MM.1S (cell line): ENCODE measurements at regions not wholly inside any gene's neighbourhood (a gene's known extent, or its start where the extent isn't known, plus 50 kb on each side); places are given as distances from the start of the nearest gene placed in this dataset.

Experiments
- DNase-seq: peaks from one replicate; pipeline ENCODE4 v3.0.0-alpha.2; 2015
- H2AFZ ChIP-seq: fragments of 300-600 bp; sonication (generic); 2 replicates; pipeline ENCODE4 v1.6.0; 2016; ENCODE audit warnings: antibody characterized with exemption, low read length
- H3F3A ChIP-seq: fragments of 300-600 bp; sonication (generic); 2 replicates; pipeline ENCODE4 v1.6.1; 2016; ENCODE audit warnings: mild to moderate bottlenecking, antibody characterized with exemption, low read length, moderate library complexity, mixed read lengths; ENCODE audit not compliant: insufficient read depth
- H3K27ac ChIP-seq: fragments of 300-600 bp; sonication (generic); 2 replicates; pipeline ENCODE4 v1.5.1; 2016; ENCODE audit warnings: mild to moderate bottlenecking, low read length
- H3K27me3 ChIP-seq: fragments of 300-600 bp; sonication (generic); replicated peaks from 2 replicates; pipeline ENCODE4 v1.6.0; 2016; ENCODE audit warnings: low read length; ENCODE audit not compliant: insufficient read depth
- H3K36me3 ChIP-seq: fragments of 300-600 bp; sonication (generic); replicated peaks from 2 replicates; pipeline ENCODE4 v1.6.1; 2016; ENCODE audit warnings: mild to moderate bottlenecking, low read length, mixed read lengths; ENCODE audit not compliant: insufficient read depth
- H3K4me1 ChIP-seq: fragments of 300-600 bp; sonication (generic); 2 replicates; pipeline ENCODE4 v1.6.1; 2016; ENCODE audit warnings: low read length, mixed read lengths
- H3K4me2 ChIP-seq: fragments of 300-600 bp; sonication (generic); 2 replicates; pipeline ENCODE4 v1.6.0; 2016; ENCODE audit warnings: low read depth, low read length
- H3K4me3 ChIP-seq: fragments of 300-600 bp; sonication (generic); 2 replicates; pipeline ENCODE4 v1.5.1; 2016; ENCODE audit warnings: low read length, mixed read lengths
- H3K79me2 ChIP-seq: fragments of 300-600 bp; sonication (generic); 2 replicates; pipeline ENCODE4 v1.6.1; 2016; ENCODE audit warnings: mixed run types, low read length, mixed read lengths
- H3K9ac ChIP-seq: fragments of 300-600 bp; sonication (generic); 2 replicates; pipeline ENCODE4 v1.6.1; 2016; ENCODE audit warnings: low read length, mixed read lengths
- H3K9me2 ChIP-seq: fragments of 300-600 bp; sonication (generic); replicated peaks from 2 replicates; pipeline ENCODE4 v1.6.1; 2016; ENCODE audit warnings: mild to moderate bottlenecking, low read length, mixed read lengths; ENCODE audit not compliant: insufficient read depth
- H3K9me3 ChIP-seq: fragments of 300-600 bp; sonication (generic); replicated peaks from 2 replicates; pipeline ENCODE4 v1.6.1; 2016; ENCODE audit warnings: mild to moderate bottlenecking, low read length, mixed read lengths; ENCODE audit not compliant: insufficient read depth
- H4K20me1 ChIP-seq: fragments of 300-600 bp; sonication (generic); 2 replicates; pipeline ENCODE4 v1.6.1; 2016; ENCODE audit warnings: mild to moderate bottlenecking, low read length, moderate library complexity, mixed read lengths; ENCODE audit not compliant: insufficient read depth
- EZH2 ChIP-seq: fragments of 300-600 bp; sonication (generic); optimal IDR thresholded peaks from 2 replicates; pipeline ENCODE3; 2017; ENCODE audit warnings: low read depth, mild to moderate bottlenecking, antibody characterized with exemption, low read length, mixed read lengths
- EZH2phosphoT487 ChIP-seq: fragments of 300-600 bp; sonication (generic); IDR thresholded peaks from 2 replicates; pipeline ENCODE4 v1.6.1; 2018; ENCODE audit warnings: antibody characterized with exemption, low read length
- TF ChIP-seq, protein P1 (sequence below): fragments of 300-600 bp; sonication (generic); IDR thresholded peaks from 2 replicates; pipeline ENCODE4 v1.5.1; 2016; ENCODE audit warnings: antibody characterized with exemption, low read length, mixed read lengths

DNA sequence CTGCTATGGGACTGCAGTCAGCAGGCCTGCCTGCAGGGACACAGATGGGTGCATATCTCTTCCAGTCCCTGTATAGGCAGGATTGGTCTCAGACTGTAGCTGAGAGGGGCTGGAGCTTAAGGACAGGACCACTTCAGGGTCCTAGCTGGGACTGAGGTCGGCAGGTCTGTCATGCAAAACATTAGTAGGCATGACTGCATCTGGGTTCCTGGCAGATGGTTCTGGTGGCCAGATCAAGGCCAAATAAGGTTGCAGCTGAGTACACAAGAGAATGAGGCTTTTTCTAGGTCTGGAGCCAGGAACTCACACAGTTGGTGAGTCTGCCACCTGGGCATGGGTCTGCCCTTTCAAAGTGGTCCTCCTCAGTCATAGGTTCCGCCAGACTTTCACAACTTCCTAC is 155.8 kb downstream of the TPH2 start:
- H3K27ac ChIP-seq: no peak overlapping the region
- no peak overlapping the region for H2AFZ ChIP-seq
- no peaks in the 10 kb centered on the region for H3K27me3 ChIP-seq
- H3K9ac ChIP-seq: no peak overlapping the region
- no peaks in the 10 kb centered on the region for H3F3A ChIP-seq
- H3K79me2 ChIP-seq: no peaks in the 10 kb centered on the region
- no peak overlapping the region for H3K4me3 ChIP-seq
- no peaks in the 10 kb centered on the region for H3K9me3 ChIP-seq
- H3K36me3 ChIP-seq: no peaks in the 10 kb centered on the region
- TF ChIP-seq EZH2: no peak
- no peak for TF ChIP-seq EZH2phosphoT487
- TF ChIP-seq, protein P1, sequence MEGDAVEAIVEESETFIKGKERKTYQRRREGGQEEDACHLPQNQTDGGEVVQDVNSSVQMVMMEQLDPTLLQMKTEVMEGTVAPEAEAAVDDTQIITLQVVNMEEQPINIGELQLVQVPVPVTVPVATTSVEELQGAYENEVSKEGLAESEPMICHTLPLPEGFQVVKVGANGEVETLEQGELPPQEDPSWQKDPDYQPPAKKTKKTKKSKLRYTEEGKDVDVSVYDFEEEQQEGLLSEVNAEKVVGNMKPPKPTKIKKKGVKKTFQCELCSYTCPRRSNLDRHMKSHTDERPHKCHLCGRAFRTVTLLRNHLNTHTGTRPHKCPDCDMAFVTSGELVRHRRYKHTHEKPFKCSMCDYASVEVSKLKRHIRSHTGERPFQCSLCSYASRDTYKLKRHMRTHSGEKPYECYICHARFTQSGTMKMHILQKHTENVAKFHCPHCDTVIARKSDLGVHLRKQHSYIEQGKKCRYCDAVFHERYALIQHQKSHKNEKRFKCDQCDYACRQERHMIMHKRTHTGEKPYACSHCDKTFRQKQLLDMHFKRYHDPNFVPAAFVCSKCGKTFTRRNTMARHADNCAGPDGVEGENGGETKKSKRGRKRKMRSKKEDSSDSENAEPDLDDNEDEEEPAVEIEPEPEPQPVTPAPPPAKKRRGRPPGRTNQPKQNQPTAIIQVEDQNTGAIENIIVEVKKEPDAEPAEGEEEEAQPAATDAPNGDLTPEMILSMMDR: no peak
- no peak overlapping the region for H3K4me2 ChIP-seq
- H4K20me1 ChIP-seq: no peaks in the 10 kb centered on the region
- no peak for DNase-seq
- no peaks in the 10 kb centered on the region for H3K4me1 ChIP-seq
- no peaks in the 10 kb centered on the region for H3K9me2 ChIP-seq

DNA sequence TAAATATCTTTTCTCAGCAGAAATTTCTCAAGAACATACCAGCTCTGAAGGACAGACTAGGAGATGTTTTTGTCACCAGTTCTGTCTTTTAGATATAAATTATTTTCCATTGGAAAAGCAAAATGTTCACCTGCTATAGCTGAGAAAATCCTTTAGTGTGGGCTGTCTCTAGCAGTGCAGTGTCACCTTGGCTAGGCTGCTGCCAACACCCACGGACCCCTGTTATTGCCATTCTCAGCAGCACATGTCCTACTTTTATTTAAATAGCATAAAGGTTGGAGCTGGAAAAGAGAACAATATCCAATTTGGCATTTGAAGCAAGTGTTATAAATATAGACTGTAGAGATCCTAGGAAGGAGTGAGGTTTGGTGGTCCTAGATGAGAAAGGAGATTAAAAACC is 156.4 kb downstream of the TPH2 start:
- H3K27me3 ChIP-seq: no peaks in the 10 kb centered on the region

DNA sequence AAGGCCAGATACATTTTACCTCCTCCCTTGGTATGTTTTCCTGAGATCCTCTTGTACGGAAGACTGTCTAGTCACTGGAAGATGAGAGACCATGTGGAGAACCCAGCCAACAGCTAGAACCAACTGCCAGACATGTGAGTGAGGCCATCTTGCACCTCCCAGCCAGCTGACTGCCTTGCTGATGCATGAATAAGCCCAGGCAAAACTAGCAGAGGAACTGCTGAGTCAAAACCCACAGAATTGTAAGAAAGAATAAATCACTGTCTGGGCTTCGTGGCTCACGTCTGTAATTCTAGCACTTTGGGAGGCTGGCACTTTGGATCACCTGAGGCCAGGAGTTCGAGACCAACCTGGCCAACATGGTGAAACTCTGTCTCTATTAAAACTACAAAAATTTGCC is 160.0 kb downstream of the TPH2 start:
- no peak for TF ChIP-seq EZH2
- no peak for TF ChIP-seq EZH2phosphoT487
- TF ChIP-seq, protein P1: no peak
- no peaks in the 10 kb centered on the region for H4K20me1 ChIP-seq
- no peak overlapping the region for H3K27ac ChIP-seq
- no peak overlapping the region for H2AFZ ChIP-seq
- no peak overlapping the region for H3K4me3 ChIP-seq
- DNase-seq: no peak
- no peaks in the 10 kb centered on the region for H3K4me1 ChIP-seq
- no peaks in the 10 kb centered on the region for H3K27me3 ChIP-seq
- no peaks in the 10 kb centered on the region for H3K9me2 ChIP-seq
- no peaks in the 10 kb centered on the region for H3K36me3 ChIP-seq
- H3K9me3 ChIP-seq: no peaks in the 10 kb centered on the region
- H3F3A ChIP-seq: no peaks in the 10 kb centered on the region
- no peak overlapping the region for H3K4me2 ChIP-seq
- H3K9ac ChIP-seq: no peak overlapping the region
- no peaks in the 10 kb centered on the region for H3K79me2 ChIP-seq

More for the DNA sequence above, 156.4 kb downstream of the TPH2 start:
- Histone ChIP-seq H3K9ac (no peak overlapping the region), H3K27ac (no peak overlapping the region), H3K4me3 (no peak overlapping the region), H3K9me3 (no peaks in the 10 kb centered on the region), H2AFZ (no peak overlapping the region), H3K4me2 (no peak overlapping the region), H3F3A (no peaks in the 10 kb centered on the region), H3K4me1 (no peaks in the 10 kb centered on the region), H3K79me2 (no peaks in the 10 kb centered on the region), H4K20me1 (no peaks in the 10 kb centered on the region), H3K36me3 (no peaks in the 10 kb centered on the region), H3K9me2 (no peaks in the 10 kb centered on the region)
- no peak for DNase-seq
- TF ChIP-seq EZH2: no peak
- no peak for TF ChIP-seq EZH2phosphoT487
- TF ChIP-seq, protein P1: no peak

DNA sequence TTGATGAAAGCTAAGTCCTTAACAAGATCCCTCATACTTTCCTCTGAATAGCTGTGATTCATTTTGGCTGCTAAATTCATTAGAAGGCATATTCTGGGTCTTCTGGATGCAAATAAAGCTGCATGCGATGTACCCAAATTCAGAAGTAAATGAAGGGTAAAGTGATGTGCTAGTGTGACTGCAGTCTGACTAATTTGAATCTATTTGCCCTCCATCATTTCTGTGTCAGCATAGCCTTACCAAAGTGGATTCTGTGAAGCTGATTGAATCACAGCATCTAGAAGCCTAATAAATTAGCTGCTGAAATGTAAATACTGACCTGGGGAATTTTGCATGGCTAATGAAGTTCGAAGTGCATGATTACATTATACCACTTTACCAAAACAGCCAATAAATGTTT is 162.2 kb downstream of the TPH2 start:
- Histone ChIP-seq H4K20me1 (no peaks in the 10 kb centered on the region), H3K4me3 (no peak overlapping the region), H3K4me1 (no peaks in the 10 kb centered on the region), H3K9ac (no peak overlapping the region), H3K9me2 (no peaks in the 10 kb centered on the region), H3F3A (no peaks in the 10 kb centered on the region), H2AFZ (no peak overlapping the region), H3K36me3 (no peaks in the 10 kb centered on the region), H3K79me2 (no peaks in the 10 kb centered on the region), H3K27ac (no peak overlapping the region), H3K27me3 (no peaks in the 10 kb centered on the region), H3K4me2 (no peak overlapping the region), H3K9me3 (no peaks in the 10 kb centered on the region)
- TF ChIP-seq EZH2: no peak
- TF ChIP-seq EZH2phosphoT487: no peak
- TF ChIP-seq, protein P1: no peak
- no peak for DNase-seq
